SU-DHL-6 (cell line): ENCODE measurements at regions not wholly inside any gene's neighbourhood (a gene's known extent, or its start where the extent isn't known, plus 50 kb on each side); places are given as distances from the start of the nearest gene placed in this dataset.
"Not testable (repeated sequence)": the region's sequence is repeated elsewhere in the genome, so short reads cannot be mapped to it uniquely, and the experiment has no call there.

ENCODE experiments used
- EZH2phosphoT487 ChIP-seq: fragments of 200-600 bp; sonication (generic), shearing (Covaris generic); conservative IDR thresholded peaks from 2 replicates; pipeline ENCODE4 v1.6.1; 2018; ENCODE audit warnings: mild to moderate bottlenecking, antibody characterized with exemption, low read length, moderate library complexity, mixed read lengths
- TF ChIP-seq, protein P1 (sequence below): fragments of 200-600 bp; sonication (generic); IDR thresholded peaks from one replicate; pipeline ENCODE4 v1.5.1; 2017; ENCODE audit warnings: antibody characterized with exemption, mild to moderate bottlenecking, low read length, moderate library complexity; ENCODE audit not compliant: insufficient read depth, poor library complexity, severe bottlenecking

DNA sequence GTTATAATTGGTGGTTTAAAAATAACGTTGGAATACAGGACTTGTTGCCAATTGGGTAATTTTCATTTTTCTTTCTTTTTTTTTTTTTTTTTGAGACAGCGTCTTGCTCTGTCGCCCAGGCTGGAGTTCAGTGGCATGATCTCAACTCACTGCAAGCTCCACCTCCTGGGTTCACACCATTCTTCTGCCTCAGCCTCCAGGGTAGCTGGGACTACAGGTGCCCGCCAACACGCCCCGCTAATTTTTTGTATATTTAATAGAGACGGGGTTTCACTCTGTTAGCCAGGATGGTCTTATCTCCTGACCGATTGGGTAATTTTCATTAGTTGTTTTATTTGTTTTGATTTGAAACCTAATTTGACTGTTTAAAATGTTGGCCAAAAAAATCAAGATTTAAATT is 93.7 kb downstream of the ZNF486 start:
- TF ChIP-seq, protein P1, sequence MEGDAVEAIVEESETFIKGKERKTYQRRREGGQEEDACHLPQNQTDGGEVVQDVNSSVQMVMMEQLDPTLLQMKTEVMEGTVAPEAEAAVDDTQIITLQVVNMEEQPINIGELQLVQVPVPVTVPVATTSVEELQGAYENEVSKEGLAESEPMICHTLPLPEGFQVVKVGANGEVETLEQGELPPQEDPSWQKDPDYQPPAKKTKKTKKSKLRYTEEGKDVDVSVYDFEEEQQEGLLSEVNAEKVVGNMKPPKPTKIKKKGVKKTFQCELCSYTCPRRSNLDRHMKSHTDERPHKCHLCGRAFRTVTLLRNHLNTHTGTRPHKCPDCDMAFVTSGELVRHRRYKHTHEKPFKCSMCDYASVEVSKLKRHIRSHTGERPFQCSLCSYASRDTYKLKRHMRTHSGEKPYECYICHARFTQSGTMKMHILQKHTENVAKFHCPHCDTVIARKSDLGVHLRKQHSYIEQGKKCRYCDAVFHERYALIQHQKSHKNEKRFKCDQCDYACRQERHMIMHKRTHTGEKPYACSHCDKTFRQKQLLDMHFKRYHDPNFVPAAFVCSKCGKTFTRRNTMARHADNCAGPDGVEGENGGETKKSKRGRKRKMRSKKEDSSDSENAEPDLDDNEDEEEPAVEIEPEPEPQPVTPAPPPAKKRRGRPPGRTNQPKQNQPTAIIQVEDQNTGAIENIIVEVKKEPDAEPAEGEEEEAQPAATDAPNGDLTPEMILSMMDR, result not testable (repeated sequence)
- not testable (repeated sequence) for TF ChIP-seq EZH2phosphoT487
